ENCODE measurements at regions not wholly inside any gene's neighbourhood (a gene's known extent, or its start where the extent isn't known, plus 50 kb on each side); places are given as distances from the start of the nearest gene placed in this dataset.
"Not testable (repeated sequence)": the region's sequence is repeated elsewhere in the genome, so short reads cannot be mapped to it uniquely, and the experiment has no call there.

- ATAC-seq; DNase-seq (ENCODE audit: low spot score in 2 of 2); H3K36me3 Mint-ChIP-seq; H3K9me3 Mint-ChIP-seq; H3K27ac Mint-ChIP-seq: not testable (repeated sequence)
Measured at GRCh38 chr6:10074726-10075125, 340.1 kb downstream of the TFAP2A start.

DNA sequence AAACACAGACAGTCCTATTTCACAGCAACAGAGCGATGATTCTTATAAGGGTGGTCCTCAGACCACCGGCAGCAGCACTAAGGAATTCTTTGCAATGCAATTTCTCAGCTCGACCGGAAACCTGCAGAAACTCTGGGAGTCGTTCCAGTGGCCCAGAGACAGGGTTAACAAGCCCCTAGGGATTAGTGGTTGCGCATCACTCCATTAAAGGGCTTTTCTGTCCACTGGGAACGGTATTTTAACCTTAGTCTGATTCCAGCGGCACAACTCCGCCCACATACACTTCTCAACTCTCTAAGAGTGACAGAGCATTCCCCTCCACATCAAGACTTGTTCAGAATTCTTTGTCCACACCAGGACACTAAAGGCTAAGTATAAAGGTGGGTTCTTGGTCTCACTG, 341.5 kb downstream of the TFAP2A start:
- no peak overlapping the region for H3K27ac Mint-ChIP-seq
- no peaks in the 10 kb centered on the region for H3K36me3 Mint-ChIP-seq
- H3K9me3 Mint-ChIP-seq, result peaks cover 4 to 7% of the 10 kb centered on the region in 2 donors
- DNase-seq (ENCODE audit: low spot score in 2 of 2) (no peak), ATAC-seq (no peak)

GRCh38 chr6:10071631-10072220, 343.1 kb downstream of the TFAP2A start:
- no peaks in the 10 kb centered on the region for H3K36me3 Mint-ChIP-seq
- DNase-seq (ENCODE audit: low spot score in 2 of 2) (no peak), ATAC-seq (no peak)
- no peak overlapping the region for H3K27ac Mint-ChIP-seq
- H3K9me3 Mint-ChIP-seq, result peaks cover 4 to 7% of the 10 kb centered on the region in 2 donors

DNA sequence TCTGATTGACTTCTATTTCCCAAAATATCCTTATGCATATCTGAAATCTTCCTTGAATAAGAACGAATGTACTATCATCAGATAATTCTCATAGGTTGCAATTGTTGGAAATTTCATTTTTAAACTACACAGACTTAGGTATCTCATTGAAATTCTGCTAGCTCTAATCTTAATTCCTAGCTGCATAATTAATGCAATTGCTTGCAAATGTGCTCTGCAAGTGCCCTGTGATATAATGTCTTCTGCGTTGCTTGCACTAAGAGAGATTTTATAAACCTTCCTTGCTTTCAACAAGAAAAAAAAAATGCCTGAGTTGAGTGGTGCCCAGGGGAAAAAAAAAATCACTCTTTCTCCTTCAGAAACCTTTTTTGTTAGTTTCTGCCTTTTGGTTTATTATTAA, 354.9 kb downstream of the TFAP2A start:
- DNase-seq (ENCODE audit: low spot score in 2 of 2) (no peak), ATAC-seq (no peak)
- no peak overlapping the region for H3K27ac Mint-ChIP-seq
- no peaks in the 10 kb centered on the region for H3K36me3 Mint-ChIP-seq
- peaks cover 0 to 5% of the 10 kb centered on the region in 2 donors for H3K9me3 Mint-ChIP-seq

GRCh38 chr6:10054672-10055071, 360.2 kb downstream of the TFAP2A start:
- peak overlapping the region in 1 of 2 donors; percentile 79 for H3K27ac Mint-ChIP-seq

DNA sequence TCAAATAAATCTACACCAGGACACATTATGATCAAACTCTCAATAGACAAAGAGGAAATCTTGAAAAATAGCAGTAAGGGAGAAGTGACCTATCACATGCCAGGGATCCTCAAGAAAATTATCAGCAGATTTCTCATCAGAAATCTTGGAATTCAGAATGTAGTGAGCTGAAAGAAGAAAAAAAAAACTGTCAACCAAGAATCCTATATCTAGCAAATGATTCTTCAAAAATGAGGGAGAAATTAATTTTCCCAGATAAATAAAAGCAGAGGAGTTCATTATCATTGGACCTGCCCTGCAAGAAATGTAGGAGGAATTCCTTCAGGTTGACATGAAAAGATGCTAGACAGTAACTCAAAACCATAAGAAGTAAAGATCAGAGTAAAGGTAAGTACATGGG, 363.6 kb downstream of the TFAP2A start:
- peaks cover 16 to 26% of the 10 kb centered on the region in 2 donors for H3K9me3 Mint-ChIP-seq
- no peak for ATAC-seq
- no peak overlapping the region for H3K27ac Mint-ChIP-seq
- peaks cover 0 to 9% of the 10 kb centered on the region in 2 donors for H3K36me3 Mint-ChIP-seq
- no peak for DNase-seq (ENCODE audit: low spot score in 2 of 2)

More at GRCh38 chr6:10054672-10055071, 360.2 kb downstream of the TFAP2A start:
- ATAC-seq, result no peak
- no peak for DNase-seq (ENCODE audit: low spot score in 2 of 2)
- peaks cover 0 to 4% of the 10 kb centered on the region in 2 donors for H3K36me3 Mint-ChIP-seq
- H3K9me3 Mint-ChIP-seq, result peaks cover 16 to 20% of the 10 kb centered on the region in 2 donors

- H3K36me3 Mint-ChIP-seq, result peaks cover 0 to 9% of the 10 kb centered on the region in 2 donors
- H3K9me3 Mint-ChIP-seq, result peaks cover 13 to 23% of the 10 kb centered on the region in 2 donors
- H3K27ac Mint-ChIP-seq, result no peak overlapping the region
- DNase-seq (ENCODE audit: low spot score in 2 of 2) (no peak), ATAC-seq (no peak)
Measured at GRCh38 chr6:10048370-10049297, 366.2 kb downstream of the TFAP2A start.

- peaks cover 0 to 9% of the 10 kb centered on the region in 2 donors for H3K9me3 Mint-ChIP-seq
- ATAC-seq (no peak), DNase-seq (ENCODE audit: low spot score in 2 of 2) (no peak)
- H3K36me3 Mint-ChIP-seq, result no peaks in the 10 kb centered on the region
- H3K27ac Mint-ChIP-seq, result no peak overlapping the region
Measured at GRCh38 chr6:10042280-10042679, 372.6 kb downstream of the TFAP2A start.

- Mint-ChIP-seq H3K27ac (no peak overlapping the region), H3K36me3 (no peaks in the 10 kb centered on the region)
Measured at GRCh38 chr6:10033223-10033829, 381.5 kb downstream of the TFAP2A start.

GRCh38 chr6:10031617-10032016, 383.3 kb downstream of the TFAP2A start:
- H3K9me3 Mint-ChIP-seq, result no peaks in the 10 kb centered on the region
- DNase-seq (ENCODE audit: low spot score in 2 of 2), result no peak
- no peaks in the 10 kb centered on the region for H3K36me3 Mint-ChIP-seq
- no peak overlapping the region for H3K27ac Mint-ChIP-seq
- ATAC-seq, result no peak

More at GRCh38 chr6:10033223-10033829, 381.5 kb downstream of the TFAP2A start:
- ATAC-seq (no peak), DNase-seq (ENCODE audit: low spot score in 2 of 2) (no peak)
- no peaks in the 10 kb centered on the region for H3K9me3 Mint-ChIP-seq

GRCh38 chr6:10030942-10031537, 383.8 kb downstream of the TFAP2A start:
- ATAC-seq, result no peak
- no peaks in the 10 kb centered on the region for H3K36me3 Mint-ChIP-seq
- no peaks in the 10 kb centered on the region for H3K9me3 Mint-ChIP-seq
- no peak overlapping the region for H3K27ac Mint-ChIP-seq
- no peak for DNase-seq (ENCODE audit: low spot score in 2 of 2)

- Mint-ChIP-seq H3K9me3 (peaks cover 0 to under 1% of the 10 kb centered on the region in 2 donors), H3K36me3 (no peaks in the 10 kb centered on the region), H3K27ac (no peak overlapping the region)
- DNase-seq (ENCODE audit: low spot score in 2 of 2) (no peak), ATAC-seq (no peak)
Measured at GRCh38 chr6:10028222-10028621, 386.7 kb downstream of the TFAP2A start.

DNA sequence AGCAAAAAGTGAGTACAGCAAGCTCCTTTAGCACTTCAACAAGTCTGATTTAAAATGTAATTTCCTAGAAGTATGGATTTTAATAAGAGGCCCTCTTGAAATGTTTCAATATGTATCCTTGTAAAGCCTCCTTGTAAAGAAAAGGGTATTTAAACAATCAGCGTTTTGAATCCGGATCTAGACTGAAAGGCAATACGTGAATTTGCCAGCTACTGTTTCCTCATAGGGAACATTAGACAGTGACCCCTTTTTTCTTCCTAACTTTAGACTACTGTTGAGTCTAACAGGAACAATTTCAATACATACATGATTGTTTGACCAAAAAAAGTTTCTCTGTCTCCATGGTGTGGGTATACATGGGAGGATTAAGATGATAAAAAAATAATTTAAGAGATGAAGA, 395.0 kb downstream of the TFAP2A start:
- Mint-ChIP-seq H3K36me3 (no peaks in the 10 kb centered on the region), H3K9me3 (peaks cover 8 to 10% of the 10 kb centered on the region in 2 donors), H3K27ac (no peak overlapping the region)
- DNase-seq (ENCODE audit: low spot score in 2 of 2) (no peak), ATAC-seq (no peak)

DNA sequence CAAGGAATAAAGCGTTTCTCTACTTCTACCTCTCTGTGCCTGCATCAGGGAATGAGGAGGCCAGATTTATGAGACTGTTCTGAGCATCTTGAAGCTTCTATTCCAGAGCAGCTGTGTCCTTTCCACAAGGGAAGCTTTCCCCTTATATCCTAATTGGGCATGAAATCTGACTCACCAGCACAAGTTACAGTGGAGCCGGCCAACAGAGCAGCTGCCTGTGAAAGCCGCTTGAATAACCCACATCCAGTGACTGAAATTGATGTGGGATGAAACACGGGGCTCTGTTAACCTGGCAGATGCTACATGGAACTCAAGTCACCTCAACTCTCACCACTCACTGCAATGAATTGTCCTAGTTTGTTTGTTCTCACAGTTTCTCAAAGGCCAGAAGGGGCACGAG, 400.3 kb downstream of the TFAP2A start:
- ATAC-seq (no peak), DNase-seq (ENCODE audit: low spot score in 2 of 2) (no peak)
- H3K36me3 Mint-ChIP-seq, result no peaks in the 10 kb centered on the region
- H3K9me3 Mint-ChIP-seq, result peaks cover under 1% of the 10 kb centered on the region in 2 donors
- H3K27ac Mint-ChIP-seq, result no peak overlapping the region

DNA sequence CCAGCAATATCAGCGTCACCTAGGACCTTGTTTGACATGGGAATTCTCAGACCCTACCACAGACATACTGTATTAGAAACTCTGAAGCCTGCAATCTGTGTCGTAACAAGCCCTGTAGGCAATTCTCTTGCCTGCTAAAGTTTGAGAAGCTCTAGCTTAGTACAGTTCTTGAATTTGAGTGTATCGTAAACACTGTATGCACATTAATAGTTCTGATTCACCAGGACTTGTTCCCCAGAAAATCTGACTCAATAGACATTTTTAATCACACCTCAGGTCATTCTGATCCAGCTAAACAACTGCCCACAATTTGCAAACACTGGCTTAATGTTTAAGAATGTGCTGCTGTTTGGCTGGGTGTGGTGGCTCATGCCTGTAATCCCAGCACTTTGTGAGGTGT, 414.3 kb downstream of the TFAP2A start:
- Mint-ChIP-seq H3K36me3 (no peaks in the 10 kb centered on the region), H3K9me3 (no peaks in the 10 kb centered on the region), H3K27ac (no peak overlapping the region)
- DNase-seq (ENCODE audit: low spot score in 2 of 2) (no peak), ATAC-seq (no peak)

DNA sequence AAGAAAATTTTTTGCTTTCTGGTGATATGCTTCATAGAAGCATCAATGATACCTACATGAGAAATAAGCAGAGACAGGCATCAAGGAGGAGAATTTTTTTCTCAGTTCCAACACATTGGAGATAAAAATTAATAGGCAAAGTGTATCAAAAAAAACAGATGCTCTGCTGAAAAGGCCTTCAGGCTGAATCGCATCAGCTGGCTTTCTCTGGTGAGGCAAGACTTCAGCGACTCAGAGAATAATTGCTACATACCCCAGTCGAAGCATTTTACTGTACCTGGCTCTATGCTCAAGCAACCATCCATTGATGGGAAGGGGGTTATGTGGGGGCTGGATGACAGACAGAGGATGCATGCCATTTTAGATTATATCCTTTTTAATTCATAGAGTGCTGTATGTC, 415.1 kb downstream of the TFAP2A start:
- no peak for DNase-seq (ENCODE audit: low spot score in 2 of 2)
- no peaks in the 10 kb centered on the region for H3K9me3 Mint-ChIP-seq
- ATAC-seq, result no peak
- no peaks in the 10 kb centered on the region for H3K36me3 Mint-ChIP-seq
- H3K27ac Mint-ChIP-seq, result no peak overlapping the region

DNA sequence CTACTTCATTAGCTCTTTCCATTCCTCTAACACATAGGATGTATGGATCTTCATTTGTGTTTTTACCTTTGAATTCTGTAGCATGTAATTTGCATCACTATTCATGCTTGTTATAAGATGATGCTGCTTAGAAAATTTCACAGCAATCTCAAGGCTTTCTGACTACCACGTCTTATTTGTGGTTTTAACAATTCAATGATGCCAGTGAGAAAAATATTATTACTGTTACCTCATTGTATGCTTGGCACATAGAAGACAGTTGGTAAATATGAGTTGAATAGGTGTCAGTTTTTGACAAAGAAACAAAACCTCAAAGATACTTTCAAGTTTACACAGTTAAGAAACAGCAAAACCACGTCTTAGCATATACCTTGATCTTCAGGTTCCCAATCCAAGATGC, 428.6 kb downstream of the TFAP2A start:
- H3K36me3 Mint-ChIP-seq, result peaks cover 0 to 7% of the 10 kb centered on the region in 2 donors
- no peak for ATAC-seq
- peaks cover 11 to 17% of the 10 kb centered on the region in 2 donors for H3K9me3 Mint-ChIP-seq
- no peak overlapping the region for H3K27ac Mint-ChIP-seq
- DNase-seq (ENCODE audit: low spot score in 2 of 2), result no peak

All from activated naive CD4-positive, alpha-beta T cell treated with anti-CD3 and anti-CD28 coated beads, Interleukin-2, amount 50 U/mL, for 72 hours (primary cell).